Ascending aorta (tissue), 2 donors: ENCODE measurements at regions not wholly inside any gene's neighbourhood (a gene's known extent, or its start where the extent isn't known, plus 50 kb on each side); places are given as distances from the start of the nearest gene placed in this dataset.

Experiments used
- DNase-seq, 2 donors: peaks; one replicate each; pipeline ENCODE4 v3.0.0-alpha.2; 2019; ENCODE audit warnings: low spot score in 2 of 2
- H3K27ac ChIP-seq, 2 donors: fragments of 200-600 bp; sonication (generic); one replicate each; pipeline ENCODE4 v1.5.1; 2016 to 2017; ENCODE audit warnings: mild to moderate bottlenecking in 1 of 2
- H3K27me3 ChIP-seq: fragments of 200-600 bp; sonication (generic); one replicate; pipeline ENCODE4 v1.5.1; 2017
- H3K36me3 ChIP-seq, 2 donors: fragments of 200-600 bp; sonication (generic); one replicate each; pipeline ENCODE4 v1.5.1; 2016
- H3K4me1 ChIP-seq, 2 donors: fragments of 200-600 bp; sonication (generic); one replicate each; pipeline ENCODE4 v1.5.1; 2016 to 2017; ENCODE audit warnings: mild to moderate bottlenecking in 1 of 2
- H3K4me3 ChIP-seq, 2 donors: fragments of 200-600 bp; sonication (generic); one replicate each; pipeline ENCODE4 v1.5.1; 2016 to 2017; ENCODE audit warnings: mild to moderate bottlenecking in 1 of 2
- H3K9me3 ChIP-seq, 2 donors: fragments of 200-600 bp; sonication (generic); one replicate each; pipeline ENCODE4 v1.5.1; 2016
- intact Hi-C: fragments of 100-400 bp; cut with DNase I; formaldehyde crosslinking; loops from one replicate; pipeline ENCODE4 v1.15.1; 2023
- TF ChIP-seq, protein P1 (sequence below), 3 experiments: fragments of 200-600 bp in 2 of 3; fragments of 450-650 bp in 1 of 3; sonication (generic) in 2 of 3; IDR thresholded peaks; one replicate each; pipeline ENCODE4 v1.5.1; 2016 to 2019; ENCODE audit warnings: antibody characterized with exemption in 3 of 3, mild to moderate bottlenecking in 1 of 3, moderate library complexity in 1 of 3

- Histone ChIP-seq H3K36me3 (no peaks in the 10 kb centered on the region), H3K27me3 (no peaks in the 10 kb centered on the region), H3K4me1 (no peaks in the 10 kb centered on the region), H3K27ac (no peak overlapping the region), H3K4me3 (no peak overlapping the region), H3K9me3 (peaks cover 11 to 29% of the 10 kb centered on the region in 2 donors)
- intact Hi-C loops = no loop called here
- DNase-seq = no peak
- TF ChIP-seq, protein P1, sequence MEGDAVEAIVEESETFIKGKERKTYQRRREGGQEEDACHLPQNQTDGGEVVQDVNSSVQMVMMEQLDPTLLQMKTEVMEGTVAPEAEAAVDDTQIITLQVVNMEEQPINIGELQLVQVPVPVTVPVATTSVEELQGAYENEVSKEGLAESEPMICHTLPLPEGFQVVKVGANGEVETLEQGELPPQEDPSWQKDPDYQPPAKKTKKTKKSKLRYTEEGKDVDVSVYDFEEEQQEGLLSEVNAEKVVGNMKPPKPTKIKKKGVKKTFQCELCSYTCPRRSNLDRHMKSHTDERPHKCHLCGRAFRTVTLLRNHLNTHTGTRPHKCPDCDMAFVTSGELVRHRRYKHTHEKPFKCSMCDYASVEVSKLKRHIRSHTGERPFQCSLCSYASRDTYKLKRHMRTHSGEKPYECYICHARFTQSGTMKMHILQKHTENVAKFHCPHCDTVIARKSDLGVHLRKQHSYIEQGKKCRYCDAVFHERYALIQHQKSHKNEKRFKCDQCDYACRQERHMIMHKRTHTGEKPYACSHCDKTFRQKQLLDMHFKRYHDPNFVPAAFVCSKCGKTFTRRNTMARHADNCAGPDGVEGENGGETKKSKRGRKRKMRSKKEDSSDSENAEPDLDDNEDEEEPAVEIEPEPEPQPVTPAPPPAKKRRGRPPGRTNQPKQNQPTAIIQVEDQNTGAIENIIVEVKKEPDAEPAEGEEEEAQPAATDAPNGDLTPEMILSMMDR (IDR thresholded peaks at IDR 0.05) = no peak
Measured at GRCh38 chr10:31689233-31689632, 239.4 kb downstream of the ARHGAP12 start.

GRCh38 chr10:31687663-31688482 lies 240.8 kb downstream of the ARHGAP12 start:
- H3K4me1 ChIP-seq = no peaks in the 10 kb centered on the region
- H3K9me3 ChIP-seq = peaks cover 15 to 43% of the 10 kb centered on the region in 2 donors
- H3K27ac ChIP-seq = no peak overlapping the region
- H3K4me3 ChIP-seq = no peak overlapping the region
- no peak for DNase-seq
- TF ChIP-seq, protein P1 (IDR thresholded peaks at IDR 0.05) = no peak
- intact Hi-C loops = no loop called here
- no peaks in the 10 kb centered on the region for H3K36me3 ChIP-seq
- H3K27me3 ChIP-seq = no peaks in the 10 kb centered on the region

DNA sequence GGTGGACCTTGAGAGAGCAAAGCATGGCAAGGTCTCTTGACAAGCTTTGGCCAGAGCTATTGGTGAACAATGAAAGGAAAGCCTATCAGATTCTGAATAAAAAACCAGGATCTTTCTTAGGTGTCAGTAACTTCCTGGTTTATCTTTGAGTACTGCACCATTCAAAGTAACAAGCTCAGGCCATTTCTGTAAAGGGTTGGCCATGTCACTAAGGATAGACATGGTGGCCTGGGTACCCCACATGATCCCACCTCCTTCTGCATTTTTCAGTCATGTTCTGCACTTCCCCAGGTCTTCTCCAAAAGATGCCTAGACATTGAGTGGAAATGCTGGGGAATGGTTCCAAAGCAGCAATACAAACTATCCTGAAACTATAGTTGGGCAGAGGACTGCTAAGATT lies 242.0 kb downstream of the ARHGAP12 start:
- H3K4me1 ChIP-seq = no peaks in the 10 kb centered on the region
- intact Hi-C loops = no loop called here
- H3K9me3 ChIP-seq = peaks cover 18 to 50% of the 10 kb centered on the region in 2 donors
- H3K4me3 ChIP-seq = no peak overlapping the region
- no peaks in the 10 kb centered on the region for H3K36me3 ChIP-seq
- H3K27me3 ChIP-seq = no peaks in the 10 kb centered on the region
- no peak for DNase-seq
- TF ChIP-seq, protein P1 (IDR thresholded peaks at IDR 0.05) = no peak
- H3K27ac ChIP-seq = no peak overlapping the region

DNA sequence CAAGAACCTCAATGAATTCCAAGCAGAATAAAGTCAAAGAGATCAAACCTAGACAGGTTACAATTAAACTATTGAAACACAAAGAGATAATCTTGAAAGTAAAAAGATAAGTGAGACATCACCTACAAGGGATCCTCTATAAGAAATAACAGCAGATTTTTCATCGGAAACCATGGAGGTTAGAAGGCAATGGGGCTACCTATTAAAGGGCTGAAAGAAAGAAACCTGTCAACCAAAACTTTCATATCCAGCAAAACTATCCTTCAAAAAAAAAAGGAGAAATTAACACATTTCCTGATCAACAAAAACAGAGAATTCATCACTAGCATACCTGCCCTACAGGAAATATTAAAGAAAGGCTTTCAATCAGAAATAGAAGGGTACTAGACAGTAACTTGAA lies 244.9 kb downstream of the ARHGAP12 start:
- DNase-seq = no peak
- TF ChIP-seq, protein P1 (IDR thresholded peaks at IDR 0.05) = no peak
- Histone ChIP-seq H3K4me1 (no peaks in the 10 kb centered on the region), H3K27ac (no peak overlapping the region), H3K36me3 (no peaks in the 10 kb centered on the region), H3K4me3 (no peak overlapping the region), H3K27me3 (no peaks in the 10 kb centered on the region), H3K9me3 (peaks cover 7 to 33% of the 10 kb centered on the region in 2 donors)
- intact Hi-C loops = no loop called here

DNA sequence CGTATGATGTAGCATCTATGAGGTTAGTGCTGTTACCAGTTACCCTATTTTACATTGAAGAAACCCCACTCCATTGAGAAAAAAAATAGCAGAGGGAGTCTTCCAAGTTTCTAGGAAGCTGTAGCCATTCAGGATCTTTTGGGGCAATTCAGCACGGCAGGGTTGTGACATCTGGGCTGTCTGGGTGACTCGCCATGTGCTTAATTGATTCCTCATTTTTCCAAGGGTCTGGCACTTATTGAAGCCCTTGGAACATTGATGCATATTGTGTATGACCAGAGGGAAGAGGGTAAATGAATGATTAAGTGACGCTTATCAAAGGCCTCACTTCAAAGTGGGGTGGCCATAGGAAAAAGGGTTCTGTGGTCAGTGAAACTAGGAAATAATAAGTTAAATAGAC lies 248.7 kb downstream of the ARHGAP12 start:
- Histone ChIP-seq H3K9me3 (peaks cover 7 to 33% of the 10 kb centered on the region in 2 donors), H3K27ac (no peak overlapping the region), H3K36me3 (no peaks in the 10 kb centered on the region), H3K4me3 (no peak overlapping the region), H3K27me3 (no peaks in the 10 kb centered on the region), H3K4me1 (no peaks in the 10 kb centered on the region)
- intact Hi-C loops = no loop called here
- TF ChIP-seq, protein P1 (IDR thresholded peaks at IDR 0.05) = no peak
- DNase-seq = no peak
